ENCODE measurements at regions not wholly inside any gene's neighbourhood (a gene's known extent, or its start where the extent isn't known, plus 50 kb on each side); places are given as distances from the start of the nearest gene placed in this dataset.

DNA sequence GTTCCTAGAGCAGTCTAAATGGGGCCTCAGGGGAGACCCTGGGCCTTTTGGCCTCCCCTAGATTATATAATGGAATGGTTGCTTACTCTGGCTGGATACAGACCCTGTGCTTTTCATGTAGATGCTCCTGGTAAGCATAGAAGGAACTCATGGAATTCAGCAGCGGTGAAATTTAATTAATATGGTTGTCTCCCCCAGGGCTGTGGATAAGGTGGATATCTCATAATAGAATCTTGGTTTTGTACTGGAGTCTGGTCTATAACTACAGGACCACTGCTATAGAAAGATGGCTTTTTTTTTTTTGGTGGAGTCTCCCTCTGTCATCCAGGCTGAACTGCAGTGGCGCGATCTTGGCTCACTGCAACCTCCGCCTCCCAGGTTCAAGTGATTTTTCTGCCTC, 84.5 kb downstream of the HRH4 start:
- no peak for DNase-seq (ENCODE audit: low read depth)
- TF ChIP-seq, protein P1, sequence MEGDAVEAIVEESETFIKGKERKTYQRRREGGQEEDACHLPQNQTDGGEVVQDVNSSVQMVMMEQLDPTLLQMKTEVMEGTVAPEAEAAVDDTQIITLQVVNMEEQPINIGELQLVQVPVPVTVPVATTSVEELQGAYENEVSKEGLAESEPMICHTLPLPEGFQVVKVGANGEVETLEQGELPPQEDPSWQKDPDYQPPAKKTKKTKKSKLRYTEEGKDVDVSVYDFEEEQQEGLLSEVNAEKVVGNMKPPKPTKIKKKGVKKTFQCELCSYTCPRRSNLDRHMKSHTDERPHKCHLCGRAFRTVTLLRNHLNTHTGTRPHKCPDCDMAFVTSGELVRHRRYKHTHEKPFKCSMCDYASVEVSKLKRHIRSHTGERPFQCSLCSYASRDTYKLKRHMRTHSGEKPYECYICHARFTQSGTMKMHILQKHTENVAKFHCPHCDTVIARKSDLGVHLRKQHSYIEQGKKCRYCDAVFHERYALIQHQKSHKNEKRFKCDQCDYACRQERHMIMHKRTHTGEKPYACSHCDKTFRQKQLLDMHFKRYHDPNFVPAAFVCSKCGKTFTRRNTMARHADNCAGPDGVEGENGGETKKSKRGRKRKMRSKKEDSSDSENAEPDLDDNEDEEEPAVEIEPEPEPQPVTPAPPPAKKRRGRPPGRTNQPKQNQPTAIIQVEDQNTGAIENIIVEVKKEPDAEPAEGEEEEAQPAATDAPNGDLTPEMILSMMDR (IDR thresholded peaks at IDR 0.05; ENCODE audit: insufficient read depth, low read length, severe bottlenecking), result no peak
- Histone ChIP-seq H3K27me3 (ENCODE audit: control insufficient read depth, insufficient read depth, low read length) (no peaks in the 10 kb centered on the region), H3K36me3 (ENCODE audit: control insufficient read depth, insufficient read depth, low read length) (no peaks in the 10 kb centered on the region), H3K4me3 (ENCODE audit: low read depth, low read length) (no peak overlapping the region)
- FAIRE-seq, result no peak

- no peaks in the 10 kb centered on the region for H3K36me3 ChIP-seq (ENCODE audit: control insufficient read depth, insufficient read depth, low read length)
- no peak overlapping the region for H3K4me3 ChIP-seq (ENCODE audit: low read depth, low read length)
- TF ChIP-seq, protein P1 (IDR thresholded peaks at IDR 0.05; ENCODE audit: insufficient read depth, low read length, severe bottlenecking), result no peak
- no peaks in the 10 kb centered on the region for H3K27me3 ChIP-seq (ENCODE audit: control insufficient read depth, insufficient read depth, low read length)
- FAIRE-seq (no peak), DNase-seq (ENCODE audit: low read depth) (no peak)
Observed at GRCh38 chr18:24545651-24546050, 85.2 kb downstream of the HRH4 start.

- TF ChIP-seq, protein P1 (IDR thresholded peaks at IDR 0.05; ENCODE audit: insufficient read depth, low read length, severe bottlenecking), result no peak
- no peak for FAIRE-seq
- DNase-seq (ENCODE audit: low read depth), result peak; percentile 25
- H3K36me3 ChIP-seq (ENCODE audit: control insufficient read depth, insufficient read depth, low read length), result no peaks in the 10 kb centered on the region
- H3K27me3 ChIP-seq (ENCODE audit: control insufficient read depth, insufficient read depth, low read length), result no peaks in the 10 kb centered on the region
- H3K4me3 ChIP-seq (ENCODE audit: low read depth, low read length), result no peak overlapping the region
Observed at GRCh38 chr18:24546307-24546706, 85.9 kb downstream of the HRH4 start.

- no peak for DNase-seq (ENCODE audit: low read depth)
- TF ChIP-seq, protein P1 (IDR thresholded peaks at IDR 0.05; ENCODE audit: insufficient read depth, low read length, severe bottlenecking), result no peak
- Histone ChIP-seq H3K4me3 (ENCODE audit: low read depth, low read length) (no peak overlapping the region), H3K36me3 (ENCODE audit: control insufficient read depth, insufficient read depth, low read length) (no peaks in the 10 kb centered on the region), H3K27me3 (ENCODE audit: control insufficient read depth, insufficient read depth, low read length) (no peaks in the 10 kb centered on the region)
- FAIRE-seq, result no peak
Observed at GRCh38 chr18:24548583-24548982, 88.1 kb downstream of the HRH4 start.

DNA sequence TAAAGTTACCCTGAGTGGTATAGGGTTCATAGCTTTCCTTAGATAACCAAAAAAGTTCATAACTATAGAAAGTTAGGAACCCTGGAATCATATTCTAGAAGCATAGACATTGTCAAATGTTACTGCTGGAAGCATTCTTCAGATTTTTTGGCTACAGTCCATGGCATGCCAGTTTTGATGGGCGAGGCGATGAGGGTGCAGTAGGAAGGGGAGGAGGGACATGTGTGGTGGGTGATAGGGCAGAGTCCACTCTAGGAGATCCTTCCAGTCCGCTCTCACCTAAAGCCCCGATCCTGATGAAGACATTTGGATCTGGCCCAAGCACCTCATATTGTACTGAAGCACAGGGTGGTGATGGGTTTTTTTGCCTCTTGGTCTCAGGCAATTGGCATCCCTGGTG, 91.8 kb downstream of the HRH4 start:
- no peaks in the 10 kb centered on the region for H3K36me3 ChIP-seq (ENCODE audit: control insufficient read depth, insufficient read depth, low read length)
- FAIRE-seq (no peak), DNase-seq (ENCODE audit: low read depth) (no peak)
- H3K4me3 ChIP-seq (ENCODE audit: low read depth, low read length), result no peak overlapping the region
- TF ChIP-seq, protein P1 (IDR thresholded peaks at IDR 0.05; ENCODE audit: insufficient read depth, low read length, severe bottlenecking), result no peak
- no peaks in the 10 kb centered on the region for H3K27me3 ChIP-seq (ENCODE audit: control insufficient read depth, insufficient read depth, low read length)

DNA sequence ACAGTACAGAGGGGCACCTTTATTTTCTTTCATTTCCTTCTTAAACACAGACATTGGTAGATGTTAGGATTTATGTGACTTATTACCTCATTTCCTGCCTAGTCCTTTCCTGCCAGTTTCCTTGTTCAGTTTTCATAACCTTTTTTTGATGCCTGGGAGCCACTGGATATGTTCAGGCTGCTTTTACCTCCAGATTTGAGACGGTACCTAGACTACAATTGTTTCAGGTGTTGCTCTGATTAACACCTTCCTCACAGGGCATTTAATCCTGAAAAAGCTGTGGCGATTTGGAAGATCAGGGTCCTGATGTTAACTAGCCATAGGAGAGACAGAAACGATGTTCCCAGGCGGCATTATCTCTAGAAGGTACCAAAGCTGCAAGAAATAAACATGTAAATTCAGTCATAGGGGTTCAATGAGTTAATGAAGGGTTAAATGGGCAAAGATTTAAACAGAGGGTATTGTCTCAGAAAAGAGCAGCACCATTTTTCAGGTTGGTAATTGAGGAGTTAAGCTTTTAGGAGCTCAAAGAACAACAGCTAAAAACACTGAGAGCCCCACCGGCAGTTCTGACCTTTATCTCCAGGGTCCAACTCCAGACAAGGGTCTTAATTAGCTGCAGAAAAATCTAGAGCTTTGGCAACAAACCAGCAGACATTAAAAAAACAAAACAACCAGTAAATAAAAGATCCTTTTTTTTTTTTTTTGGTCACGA, 93.3 kb downstream of the HRH4 start:
- Histone ChIP-seq H3K36me3 (ENCODE audit: control insufficient read depth, insufficient read depth, low read length) (no peaks in the 10 kb centered on the region), H3K27me3 (ENCODE audit: control insufficient read depth, insufficient read depth, low read length) (no peaks in the 10 kb centered on the region), H3K4me3 (ENCODE audit: low read depth, low read length) (no peak overlapping the region)
- FAIRE-seq, result no peak
- no peak for DNase-seq (ENCODE audit: low read depth)
- TF ChIP-seq, protein P1 (IDR thresholded peaks at IDR 0.05; ENCODE audit: insufficient read depth, low read length, severe bottlenecking), result no peak
